BE2C (cell line): ENCODE measurements at regions not wholly inside any gene's neighbourhood (a gene's known extent, or its start where the extent isn't known, plus 50 kb on each side); places are given as distances from the start of the nearest gene placed in this dataset.
A peak's percentile ranks its signal among the peaks of the same experiment; 100 is the strongest.

ENCODE experiments used
- DNase-seq: peaks from one replicate; pipeline ENCODE4 v3.0.0-alpha.2; 2020
- H3K27me3 ChIP-seq: fragments of 250-450 bp; sonication (Bioruptor Pico); 2 replicates; pipeline ENCODE4 v1.5.1; 2020; ENCODE audit warnings: mild to moderate bottlenecking
- H3K36me3 ChIP-seq: fragments of 250-450 bp; sonication (Bioruptor Pico); 2 replicates; pipeline ENCODE4 v1.5.1; 2020; ENCODE audit warnings: mild to moderate bottlenecking
- H3K4me1 ChIP-seq: fragments of 250-450 bp; sonication (Bioruptor Pico); 2 replicates; pipeline ENCODE4 v1.5.1; 2020
- H3K4me3 ChIP-seq: 2 replicates; pipeline ENCODE4 v1.5.1; 2011; ENCODE audit warnings: low read depth, low read length
- H3K9me3 ChIP-seq: fragments of 250-450 bp; sonication (Bioruptor Pico); 2 replicates; pipeline ENCODE4 v1.5.1; 2020
- CTCF ChIP-seq: IDR thresholded peaks from 2 replicates; pipeline ENCODE4 v1.5.1; 2012; ENCODE audit warnings: mild to moderate bottlenecking, low read depth, low read length

- DNase-seq = no peak
- Histone ChIP-seq H3K9me3 (no peaks in the 10 kb centered on the region), H3K4me3 (no peak overlapping the region), H3K36me3 (no peaks in the 10 kb centered on the region), H3K27me3 (no peaks in the 10 kb centered on the region), H3K4me1 (no peaks in the 10 kb centered on the region)
- TF ChIP-seq CTCF = no peak
These were observed 155.9 kb upstream of the NUDT4 start for GRCh38 chr12:93221841-93222240.

- DNase-seq = no peak
- no peaks in the 10 kb centered on the region for H3K27me3 ChIP-seq
- no peak overlapping the region for H3K4me3 ChIP-seq
- no peaks in the 10 kb centered on the region for H3K4me1 ChIP-seq
- no peaks in the 10 kb centered on the region for H3K36me3 ChIP-seq
- no peaks in the 10 kb centered on the region for H3K9me3 ChIP-seq
- no peak for TF ChIP-seq CTCF
These were observed 154.0 kb upstream of the NUDT4 start for GRCh38 chr12:93223440-93224426.

- no peak overlapping the region for H3K4me3 ChIP-seq
- no peaks in the 10 kb centered on the region for H3K27me3 ChIP-seq
- DNase-seq = no peak
- TF ChIP-seq CTCF = no peak
- no peaks in the 10 kb centered on the region for H3K36me3 ChIP-seq
- H3K4me1 ChIP-seq = peaks cover 4% of the 10 kb centered on the region
- H3K9me3 ChIP-seq = no peaks in the 10 kb centered on the region
These were observed 152.6 kb upstream of the NUDT4 start for GRCh38 chr12:93225094-93225493.

- no peaks in the 10 kb centered on the region for H3K36me3 ChIP-seq
- H3K4me1 ChIP-seq = peaks cover 4% of the 10 kb centered on the region
- no peak for TF ChIP-seq CTCF
- no peaks in the 10 kb centered on the region for H3K9me3 ChIP-seq
- no peak overlapping the region for H3K4me3 ChIP-seq
- no peaks in the 10 kb centered on the region for H3K27me3 ChIP-seq
- DNase-seq = no peak
These were observed 151.4 kb upstream of the NUDT4 start for GRCh38 chr12:93226361-93226760.

GRCh38 chr12:93229494-93230325, 148.0 kb upstream of the NUDT4 start:
- peak; percentile 55 for DNase-seq
- H3K4me1 ChIP-seq = peaks cover 4% of the 10 kb centered on the region
- no peaks in the 10 kb centered on the region for H3K9me3 ChIP-seq
- H3K27me3 ChIP-seq = no peaks in the 10 kb centered on the region
- H3K36me3 ChIP-seq = no peaks in the 10 kb centered on the region
- no peak for TF ChIP-seq CTCF
- no peak overlapping the region for H3K4me3 ChIP-seq
